NCI-H748 treated with DMSO at 0.1 percent for 48 hours (cell line): ENCODE measurements at regions not wholly inside any gene's neighbourhood (a gene's known extent, or its start where the extent isn't known, plus 50 kb on each side); places are given as distances from the start of the nearest gene placed in this dataset.

Experiments used
- DNase-seq: peaks from one replicate; lab custom pipeline; 2025; lab: John Stamatoyannopoulos, UW

DNA sequence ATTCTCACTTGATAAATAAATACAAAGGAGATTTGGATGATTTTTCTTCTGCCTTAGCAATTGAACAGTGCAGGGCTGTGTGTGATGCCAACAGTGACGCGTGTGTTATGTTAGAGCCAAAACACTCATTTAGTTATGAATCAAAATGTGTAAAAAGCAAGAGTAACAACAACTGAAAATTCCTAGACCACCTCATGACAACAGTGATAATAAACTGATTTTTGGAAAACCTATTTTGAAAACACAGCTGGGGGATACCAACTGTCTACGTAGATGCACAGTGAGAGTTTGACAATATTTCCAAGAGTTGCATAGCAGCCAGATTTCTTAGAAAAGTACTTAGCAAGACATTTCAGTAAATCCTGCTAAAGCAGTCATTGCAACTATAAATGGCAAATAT is 323.9 kb downstream of the GALR1 start:
- DNase-seq = no peak

DNA sequence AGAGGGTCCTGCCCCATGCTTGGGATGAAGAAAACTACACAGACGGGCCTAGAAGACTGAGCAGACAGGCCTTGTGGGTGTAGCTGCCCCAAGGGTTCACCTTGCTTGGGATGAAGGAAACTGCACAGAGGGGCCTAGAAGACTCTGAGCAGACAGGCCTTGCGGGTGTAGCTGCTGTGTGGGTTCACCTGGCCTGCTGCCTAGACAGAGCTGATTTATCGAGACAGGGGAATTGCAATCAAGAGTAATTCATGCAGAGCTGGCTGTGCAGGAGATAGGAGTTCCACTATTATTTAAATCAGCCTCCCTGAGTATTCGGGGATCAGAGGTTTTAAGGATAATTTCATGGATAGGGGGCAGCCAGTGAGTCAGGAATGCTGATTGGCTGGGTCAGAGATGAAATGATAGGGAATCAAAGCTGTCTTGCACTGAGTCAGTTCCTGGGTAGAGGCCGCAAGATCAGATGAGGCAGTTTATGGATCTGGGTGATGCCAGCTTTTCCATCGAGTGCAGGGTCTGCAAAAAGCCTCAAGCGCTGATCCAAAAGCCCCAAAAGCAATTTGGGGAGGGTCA is 341.4 kb downstream of the GALR1 start:
- no peak for DNase-seq

DNA sequence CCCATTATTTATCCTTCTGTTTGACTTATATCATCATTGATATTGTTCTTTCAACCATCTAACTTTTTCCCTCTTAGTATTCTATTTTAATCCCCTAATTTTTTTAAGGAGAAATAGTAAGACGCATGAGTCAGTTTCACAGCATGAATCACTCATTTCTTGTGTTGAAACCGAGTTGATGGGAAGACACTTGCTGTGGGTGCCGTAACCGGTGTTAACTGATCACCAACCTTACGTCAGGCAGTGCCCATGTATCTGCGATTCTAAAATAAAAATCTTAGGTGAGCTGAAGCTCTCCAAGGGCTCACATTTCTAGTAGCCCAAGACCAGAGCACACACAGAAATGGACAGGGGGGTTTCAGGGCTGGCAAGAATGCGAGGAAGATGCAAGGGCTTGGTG is 348.1 kb downstream of the GALR1 start:
- DNase-seq = no peak

DNA sequence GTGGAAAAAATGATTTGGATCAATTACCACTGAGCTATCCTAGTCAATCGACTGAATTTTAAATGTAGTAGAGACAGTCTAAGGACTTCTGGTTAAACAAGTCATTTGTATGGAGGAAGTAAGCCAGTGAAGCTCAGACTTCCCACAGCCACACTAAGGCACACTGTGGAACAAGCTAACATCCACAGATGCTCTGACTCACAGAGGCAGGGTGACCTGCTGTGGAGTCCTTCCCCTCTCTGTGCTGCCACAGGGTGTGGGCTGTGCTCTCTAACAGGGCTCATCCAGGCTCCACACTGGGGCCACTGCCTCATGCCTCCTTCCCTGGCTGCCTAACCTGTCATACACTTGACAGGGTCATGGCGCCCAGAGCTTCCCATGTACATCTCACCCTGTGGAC is 351.0 kb downstream of the GALR1 start:
- no peak for DNase-seq

DNA sequence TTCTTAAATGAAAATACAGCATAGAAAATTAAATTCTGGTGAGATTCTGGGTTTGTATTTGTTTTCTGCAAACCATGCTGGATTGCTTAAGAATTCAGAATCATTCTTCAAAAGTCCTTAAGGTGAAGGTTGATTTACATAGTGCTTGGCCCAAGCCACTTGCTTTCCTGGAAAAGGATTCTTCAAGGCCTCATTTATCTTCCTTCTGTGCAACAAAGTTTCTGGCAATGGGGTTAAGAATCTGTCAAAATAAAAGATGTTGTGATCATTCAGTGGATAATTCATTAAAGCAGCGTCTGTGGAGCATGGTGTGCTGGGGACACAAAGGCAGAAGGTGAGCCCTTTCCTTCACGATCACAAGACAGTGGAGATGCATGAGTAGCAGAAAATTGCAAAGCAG is 351.9 kb downstream of the GALR1 start:
- DNase-seq = no peak

DNA sequence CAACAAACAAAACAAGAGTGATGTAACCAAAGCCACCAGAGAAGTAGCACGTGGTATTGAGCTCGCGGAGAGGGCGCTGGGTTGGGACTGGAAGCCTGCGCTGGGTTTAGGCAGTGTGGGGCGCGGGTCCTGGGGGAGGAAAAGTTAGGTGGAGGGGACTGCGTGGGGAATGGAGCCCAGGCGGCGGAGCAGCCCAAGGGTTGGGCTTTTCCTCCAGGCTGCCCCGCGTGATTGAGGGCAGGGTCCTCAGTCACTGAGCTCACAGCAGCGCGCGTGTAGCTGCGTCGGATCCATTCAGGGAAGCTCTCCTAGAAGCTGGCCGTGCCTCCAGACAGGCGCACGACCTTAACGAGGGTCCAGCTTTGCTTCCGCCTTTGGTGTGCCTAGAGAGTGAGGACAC is 357.4 kb downstream of the GALR1 start:
- DNase-seq = no peak

DNA sequence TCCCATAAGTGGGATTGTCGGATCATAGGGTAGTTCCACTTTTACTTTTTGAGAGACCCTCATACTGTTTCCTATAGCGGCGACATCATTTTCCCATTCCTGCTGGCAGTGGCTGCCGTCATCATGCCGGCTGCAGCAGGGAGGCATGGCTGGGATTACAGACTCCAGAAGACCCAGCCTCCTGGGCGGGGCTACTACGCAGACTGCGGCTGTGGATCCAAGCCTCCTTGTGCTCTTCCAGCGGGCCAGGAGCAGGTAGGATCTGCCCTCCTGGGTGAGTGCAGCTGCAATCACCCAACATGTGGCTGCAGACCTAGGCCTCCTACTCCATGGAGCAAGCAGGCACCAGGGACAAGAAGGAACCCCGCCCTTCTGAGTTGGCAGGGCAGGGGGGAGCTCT is 359.2 kb downstream of the GALR1 start:
- no peak for DNase-seq

DNA sequence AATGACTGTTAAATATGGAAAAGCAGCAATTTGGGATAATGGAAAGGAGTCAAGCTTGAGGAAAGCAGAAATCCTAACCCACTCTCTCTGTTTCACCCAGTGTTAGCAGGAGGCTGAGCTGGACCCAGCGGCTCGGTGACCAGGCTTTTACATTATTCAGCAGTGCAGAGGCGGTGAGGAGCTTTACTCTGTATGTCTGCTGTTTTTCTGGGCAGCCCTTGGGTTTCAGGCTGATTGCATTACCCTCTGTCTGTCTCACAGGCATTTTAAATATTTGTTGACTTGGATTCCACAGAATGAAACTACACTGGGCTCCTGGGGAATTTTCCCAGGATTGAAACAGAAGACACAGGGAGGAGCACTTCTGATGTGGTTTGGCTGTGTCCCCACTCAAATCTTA is 368.0 kb downstream of the GALR1 start:
- DNase-seq = no peak

DNA sequence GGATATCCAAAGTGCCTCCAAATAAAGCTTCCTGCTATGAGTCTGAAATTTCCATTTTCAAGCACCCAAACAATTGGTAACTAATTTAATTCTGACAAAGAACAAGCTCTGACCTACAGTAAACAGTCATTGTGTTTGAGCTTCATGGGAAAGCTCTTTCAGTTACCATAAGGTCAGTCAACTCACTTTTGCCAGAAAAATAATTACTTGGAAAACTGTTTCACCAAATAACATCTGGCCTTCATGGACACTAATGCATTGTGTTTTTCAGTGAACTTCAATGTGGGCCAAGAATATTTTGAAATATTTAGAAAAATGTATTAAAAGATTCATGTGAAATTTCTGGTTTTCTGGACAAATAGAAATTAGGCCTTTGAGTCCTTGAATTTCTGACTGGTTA is 369.9 kb downstream of the GALR1 start:
- DNase-seq = no peak

DNA sequence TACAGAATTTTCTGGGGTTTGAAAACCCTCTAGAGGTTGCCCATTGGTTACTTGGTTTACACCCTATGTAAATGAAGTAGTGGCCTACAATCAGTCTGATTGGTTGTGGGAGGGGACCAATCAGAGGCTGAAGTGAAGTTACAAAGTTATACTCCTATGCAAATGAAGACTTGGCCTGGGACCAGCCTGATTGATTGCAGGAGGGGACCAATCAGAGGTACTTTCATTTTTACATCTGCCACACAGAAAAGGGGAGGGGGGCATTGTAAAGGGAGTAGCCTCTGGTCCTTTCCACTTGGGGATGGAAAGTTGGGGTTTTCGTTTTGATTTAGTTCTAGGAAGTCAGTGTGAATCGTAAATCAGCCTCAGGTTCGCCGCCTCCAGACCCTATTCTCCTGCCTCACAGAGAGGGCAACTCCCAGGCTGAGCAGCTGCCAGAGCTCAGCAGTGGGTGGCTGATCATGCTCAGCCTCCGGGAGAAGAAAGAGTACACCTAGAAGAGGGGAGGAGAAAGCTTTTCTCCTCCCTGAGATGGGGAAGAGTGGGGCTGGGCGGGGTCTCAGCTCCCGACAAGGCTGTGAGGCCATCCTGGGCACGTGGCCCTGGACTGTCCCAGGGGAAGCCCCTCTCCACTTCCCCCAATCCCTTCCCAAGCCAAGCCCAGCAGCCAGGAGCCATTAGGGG is 372.5 kb downstream of the GALR1 start:
- DNase-seq = no peak

DNA sequence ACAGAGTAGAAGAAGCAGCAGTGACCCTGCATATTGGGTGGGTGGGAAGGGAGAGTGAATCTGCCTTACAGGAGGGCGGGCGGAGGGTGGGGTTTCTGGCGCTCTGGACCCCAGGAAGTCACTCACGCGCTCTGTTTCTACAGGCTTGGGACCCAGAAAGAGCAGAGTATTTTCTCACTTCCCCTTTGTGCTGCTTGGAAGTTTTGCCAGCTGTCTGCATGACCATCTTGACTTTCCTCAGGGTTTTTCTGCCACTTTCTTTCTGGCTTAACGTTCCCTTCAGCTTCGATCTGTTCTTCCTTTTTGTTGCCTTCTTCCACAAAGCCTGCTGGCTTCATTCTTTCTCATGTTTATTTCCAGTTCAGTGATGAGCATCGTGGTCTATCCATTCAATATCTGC is 383.1 kb downstream of the GALR1 start:
- DNase-seq = no peak

DNA sequence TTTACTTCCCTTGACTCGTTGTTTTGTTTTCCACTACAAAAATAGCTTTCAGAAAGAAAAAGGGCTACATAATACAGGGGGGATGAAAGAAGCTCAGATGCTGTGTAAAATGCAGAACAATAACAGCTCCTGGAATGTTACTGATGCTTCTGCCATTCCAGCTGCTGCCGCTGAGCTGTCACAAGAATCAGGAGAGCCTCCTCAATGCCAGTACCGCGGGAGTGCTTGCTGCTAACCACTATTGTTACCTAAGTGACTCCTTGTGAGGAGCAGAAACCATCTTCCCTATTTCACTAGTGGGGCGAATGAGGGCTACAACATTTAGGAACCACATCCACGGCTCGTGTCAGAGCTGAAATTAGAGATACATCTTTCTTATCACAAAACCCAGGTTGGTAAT is 384.8 kb downstream of the GALR1 start:
- no peak for DNase-seq

DNA sequence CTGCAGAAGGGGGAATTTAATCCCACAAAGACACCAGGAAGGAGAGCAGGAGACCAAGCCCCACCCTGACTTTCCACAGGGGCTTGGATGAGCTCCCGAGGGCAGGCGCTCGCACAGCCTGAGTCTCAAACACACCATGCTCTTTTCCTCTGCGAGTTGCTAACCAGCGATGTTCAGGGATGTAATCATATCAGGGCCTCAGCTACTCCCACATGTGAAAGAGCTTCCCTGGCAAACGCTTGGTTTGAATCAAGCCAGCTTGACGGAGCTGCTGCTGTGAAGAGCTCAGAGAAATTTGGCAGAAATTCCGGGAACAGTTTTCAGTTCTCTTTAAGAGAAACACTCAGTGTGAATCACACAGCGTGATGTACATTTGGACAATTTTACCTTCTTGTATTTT is 385.8 kb downstream of the GALR1 start:
- DNase-seq = no peak

DNA sequence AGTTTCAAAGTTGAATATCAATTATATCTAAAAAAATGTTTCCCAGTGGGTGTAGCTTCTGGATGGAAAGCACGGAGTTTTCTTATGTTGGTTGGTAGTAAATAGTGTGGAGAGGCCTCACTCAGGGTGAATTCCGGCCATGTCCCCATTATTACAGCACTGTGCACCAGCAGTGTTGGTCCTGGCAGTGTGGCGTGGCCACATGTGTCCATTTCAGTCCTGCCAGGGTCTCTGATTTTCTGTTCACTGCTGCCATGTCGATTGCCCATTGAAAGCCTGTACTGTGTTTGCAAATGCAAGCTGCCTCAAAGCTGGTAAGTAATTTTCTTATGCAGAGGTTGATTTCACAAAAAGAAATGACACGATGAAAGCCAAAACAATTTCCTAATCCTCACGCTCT is 386.2 kb downstream of the GALR1 start:
- no peak for DNase-seq

DNA sequence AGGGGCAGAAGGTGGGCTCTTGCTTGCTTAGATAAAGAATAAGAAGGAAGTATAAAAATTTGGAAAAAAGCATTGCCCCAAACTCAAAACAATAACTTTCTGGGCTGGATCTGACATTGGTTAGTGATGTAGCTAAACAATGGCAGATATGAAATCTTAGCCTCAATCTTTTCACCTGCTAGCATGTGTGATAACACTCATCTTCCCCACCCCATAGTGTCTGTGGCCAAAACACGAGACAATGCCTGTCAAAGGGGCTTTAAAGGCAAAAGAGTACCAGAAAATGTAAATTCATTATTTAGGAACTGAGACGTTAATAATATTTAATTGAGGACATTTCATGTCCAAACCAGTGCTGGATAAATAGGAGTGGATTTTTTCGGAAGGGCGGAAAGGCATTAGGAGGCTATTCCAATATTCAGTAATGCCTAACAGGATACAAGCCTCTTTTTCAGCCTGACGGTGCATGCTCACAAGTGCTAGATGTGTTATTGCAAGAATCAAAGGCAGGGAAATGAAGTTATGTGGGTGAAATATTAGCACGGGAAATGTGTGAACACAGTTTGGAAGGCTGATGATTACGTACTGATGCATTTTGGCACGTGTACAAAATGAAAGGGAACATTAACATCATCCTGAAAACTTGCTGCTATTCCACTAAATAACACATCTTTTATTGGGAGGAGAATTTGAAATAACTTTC is 395.7 kb downstream of the GALR1 start:
- no peak for DNase-seq

DNA sequence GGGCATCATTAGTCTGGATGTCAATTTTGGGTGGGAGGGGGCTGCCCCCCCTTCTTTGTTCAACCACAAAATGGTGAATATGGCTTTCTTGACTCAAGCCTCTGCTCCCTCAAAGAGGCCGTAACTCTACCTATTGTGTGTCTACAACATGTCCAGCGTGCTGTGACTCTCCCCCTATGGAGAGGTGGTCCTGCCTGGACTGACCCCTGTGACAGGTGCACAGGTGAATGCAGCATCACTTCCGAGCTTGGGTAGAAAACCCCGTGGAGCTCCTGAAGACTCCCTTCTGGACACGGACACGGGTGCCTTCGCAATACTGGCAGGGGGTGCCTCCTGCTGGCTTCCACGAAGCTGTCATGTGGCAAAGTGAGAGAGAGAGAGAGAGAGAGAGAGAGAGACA is 397.8 kb downstream of the GALR1 start:
- DNase-seq = no peak

DNA sequence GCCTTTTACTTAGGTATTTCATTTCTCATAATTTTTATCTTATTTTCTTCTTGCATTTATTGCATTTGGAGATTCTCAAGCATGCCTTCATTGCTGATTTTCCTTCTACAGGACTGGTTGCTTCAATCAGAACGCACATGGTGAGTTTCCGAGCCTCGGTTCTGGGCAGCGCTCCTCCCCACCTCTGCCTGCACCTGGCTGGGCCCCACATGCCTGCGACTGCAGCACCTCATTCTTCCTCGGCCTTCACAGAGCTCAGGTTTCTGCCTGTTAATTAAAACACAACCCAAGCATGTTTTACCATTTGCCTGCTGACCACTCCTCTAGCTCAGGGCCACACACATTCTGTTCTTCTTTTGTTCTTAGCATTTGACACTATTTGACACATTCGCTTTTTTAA is 398.8 kb downstream of the GALR1 start:
- DNase-seq = no peak

DNA sequence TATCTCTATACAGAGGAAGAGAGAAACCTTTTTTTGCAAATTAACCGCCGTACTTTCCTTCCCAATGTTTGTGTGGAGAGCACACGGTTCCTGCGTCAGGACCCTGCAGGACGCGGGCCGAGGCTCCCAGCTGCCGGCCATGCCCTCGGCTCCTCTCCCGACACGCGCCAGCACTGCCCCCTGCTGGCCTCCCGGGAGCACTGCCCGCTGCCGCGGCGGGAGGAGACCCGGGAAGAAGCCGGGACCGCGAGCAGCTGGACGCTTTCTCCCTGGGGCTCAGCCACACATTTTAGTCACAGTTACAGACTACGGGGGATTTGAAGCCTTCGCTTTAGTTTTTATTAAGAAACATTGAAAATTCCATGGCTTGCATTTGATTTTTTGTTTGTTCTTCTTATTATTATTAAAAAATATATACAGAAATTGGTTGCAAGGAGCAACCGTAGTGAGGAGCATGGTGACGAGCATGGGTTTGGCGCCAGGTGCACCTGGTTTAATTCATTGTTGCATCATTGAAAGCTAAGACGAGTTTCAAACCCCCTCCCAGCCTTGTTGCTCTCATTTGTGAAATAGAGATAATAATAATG is 401.2 kb downstream of the GALR1 start:
- DNase-seq = peak; percentile 50

DNA sequence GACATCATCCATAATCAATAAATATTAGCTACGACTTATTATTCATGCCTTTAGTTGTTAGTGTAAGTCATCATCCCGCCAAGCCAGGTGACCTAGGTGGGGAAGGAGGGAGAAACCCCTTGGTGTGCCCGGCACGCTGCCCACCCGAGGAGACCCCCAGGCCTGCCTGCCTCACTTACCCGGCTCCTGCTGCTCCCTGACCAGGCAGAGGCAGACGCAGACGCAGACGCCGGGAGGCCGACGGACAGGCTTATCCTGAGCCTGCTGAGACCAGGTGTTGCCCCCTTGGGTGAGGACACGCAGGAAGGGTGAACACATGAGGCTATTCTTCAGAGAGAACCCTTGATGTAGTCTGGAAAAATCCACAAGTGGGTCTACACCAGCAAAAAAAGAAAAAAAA is 401.8 kb downstream of the GALR1 start:
- no peak for DNase-seq

DNA sequence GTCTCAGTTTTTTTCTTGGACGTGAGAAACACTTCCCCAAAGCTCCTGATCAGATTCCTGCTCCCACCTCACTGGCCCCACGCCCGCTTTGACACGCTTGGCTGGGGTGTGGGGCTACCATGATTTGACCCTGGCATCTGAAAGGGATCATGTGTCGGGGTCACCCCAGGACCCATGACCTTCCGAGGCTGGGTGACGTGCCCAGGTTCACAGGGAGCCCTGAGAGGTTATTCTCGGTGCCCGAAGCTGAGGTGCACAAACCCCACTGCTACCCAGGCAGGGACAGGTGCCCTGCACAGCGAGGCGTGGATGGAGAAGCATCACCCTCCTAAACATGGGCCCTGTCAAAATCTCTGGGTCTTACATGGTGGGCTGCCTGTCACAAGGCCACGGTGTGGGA is 404.1 kb downstream of the GALR1 start:
- DNase-seq = no peak

DNA sequence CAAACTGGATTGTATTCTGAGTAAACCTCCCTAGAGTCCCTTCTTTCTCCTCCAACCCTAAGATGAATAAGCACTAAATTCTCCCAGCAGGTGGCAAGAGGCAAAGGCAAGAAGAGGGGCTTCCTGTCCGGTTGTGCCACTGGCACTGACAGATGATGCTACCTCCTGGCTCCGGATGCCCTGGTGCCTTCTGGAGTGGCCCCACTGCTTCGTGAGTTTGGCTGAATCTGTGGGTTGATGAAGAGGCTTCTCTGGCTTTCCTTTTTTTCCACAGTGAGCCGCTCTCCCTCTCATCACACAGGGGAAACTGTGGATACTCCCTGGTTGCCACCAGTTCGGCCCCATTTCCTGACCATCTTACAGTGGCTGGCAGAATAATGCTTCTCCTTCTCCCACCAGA is 404.7 kb downstream of the GALR1 start:
- DNase-seq = no peak

DNA sequence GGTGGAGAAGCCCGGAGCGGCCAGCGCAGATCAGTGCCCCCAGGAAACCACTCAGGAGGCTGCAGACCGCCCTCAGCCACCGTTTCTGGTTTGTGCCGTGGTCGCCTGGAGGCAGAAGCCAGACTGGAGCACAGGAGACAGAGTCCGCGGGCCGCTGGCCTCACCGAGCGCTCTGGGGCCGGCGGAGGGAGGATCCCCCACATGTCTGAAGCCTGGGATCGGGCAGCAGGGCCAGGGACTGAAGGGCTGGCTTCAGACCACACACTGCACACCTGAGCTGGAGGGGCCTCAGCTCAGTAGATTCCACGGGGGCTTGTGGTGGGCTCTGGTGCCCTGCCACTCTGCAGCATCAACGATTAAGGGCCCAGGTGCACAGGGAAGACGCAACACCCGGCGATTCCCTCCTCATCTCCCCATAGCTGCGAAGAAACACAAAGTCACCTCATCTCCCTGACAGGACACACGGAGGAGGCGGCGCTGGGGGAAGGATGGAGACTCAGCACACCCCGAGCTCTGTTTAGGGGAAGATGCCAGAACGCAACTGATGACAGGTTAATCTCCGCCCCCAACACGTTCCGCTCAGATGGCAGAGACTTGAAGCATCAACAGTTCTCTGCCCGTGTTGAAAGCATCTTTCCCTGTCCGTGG is 408.1 kb downstream of the GALR1 start:
- DNase-seq = no peak

DNA sequence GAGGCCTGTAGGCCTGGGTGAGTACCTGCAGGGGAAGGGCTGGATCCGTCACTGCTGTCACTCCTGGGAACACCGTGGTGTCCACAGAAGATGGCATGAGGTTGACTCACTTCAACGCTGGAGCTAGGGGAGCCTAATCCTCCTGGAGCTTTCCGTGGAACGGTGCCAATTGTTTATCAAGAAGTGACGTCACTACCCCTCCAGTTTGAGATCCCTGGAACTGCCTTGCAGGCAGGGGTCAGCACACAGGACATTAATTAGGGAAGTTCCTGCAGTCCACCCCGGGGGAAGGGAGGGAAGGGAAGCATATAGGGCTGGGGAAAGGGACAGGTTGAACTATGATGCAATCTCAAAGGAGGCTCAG is 408.6 kb downstream of the GALR1 start:
- DNase-seq = no peak
